Osteoblast (primary cell): ENCODE measurements at regions not wholly inside any gene's neighbourhood (a gene's known extent, or its start where the extent isn't known, plus 50 kb on each side); places are given as distances from the start of the nearest gene placed in this dataset.

Source experiments
- DNase-seq: peaks from one replicate; pipeline ENCODE4 v3.0.0; 2011; ENCODE audit warnings: low spot score, mixed read lengths; ENCODE audit not compliant: insufficient read length; ENCODE audit errors: missing footprints
- H2AFZ ChIP-seq: 2 replicates; pipeline ENCODE4 v1.6.0; 2011; ENCODE audit warnings: mild to moderate bottlenecking, low read length
- H3K27ac ChIP-seq: 2 replicates; pipeline ENCODE4 v1.5.1; 2011; ENCODE audit warnings: mild to moderate bottlenecking, low read depth, low read length, moderate library complexity
- H3K27me3 ChIP-seq: 2 replicates; pipeline ENCODE4 v1.6.0; 2012; ENCODE audit warnings: mild to moderate bottlenecking, control low read depth, inconsistent platforms, low read length, moderate library complexity; ENCODE audit not compliant: insufficient read depth
- H3K36me3 ChIP-seq: 2 replicates; pipeline ENCODE4 v1.5.1; 2011; ENCODE audit warnings: mild to moderate bottlenecking, low read length, control low read depth, moderate library complexity; ENCODE audit not compliant: insufficient read depth
- H3K4me1 ChIP-seq: 2 replicates; pipeline ENCODE4 v1.5.1; 2011; ENCODE audit warnings: mild to moderate bottlenecking, low read length, control low read depth, moderate library complexity; ENCODE audit not compliant: insufficient read depth
- H3K4me2 ChIP-seq: 2 replicates; pipeline ENCODE4 v1.6.0; 2011; ENCODE audit warnings: mild to moderate bottlenecking, low read length; ENCODE audit not compliant: insufficient read depth
- H3K4me3 ChIP-seq: fragments of 200-600 bp; sonication (generic); 3 replicates; pipeline ENCODE4 v1.5.1; 2012; ENCODE audit warnings: mild to moderate bottlenecking, low read length, inconsistent platforms; ENCODE audit not compliant: insufficient read depth
- H3K79me2 ChIP-seq: 2 replicates; pipeline ENCODE4 v1.6.0; 2012; ENCODE audit warnings: mild to moderate bottlenecking, low read length, control low read depth, inconsistent platforms; ENCODE audit not compliant: insufficient read depth
- H3K9me3 ChIP-seq: 2 replicates; pipeline ENCODE4 v1.5.1; 2011; ENCODE audit warnings: low read depth, low read length, control low read depth
- H4K20me1 ChIP-seq: 2 replicates; pipeline ENCODE4 v1.6.0; 2012; ENCODE audit warnings: mild to moderate bottlenecking, low read length, control low read depth; ENCODE audit not compliant: insufficient read depth
- CTCF ChIP-seq: IDR thresholded peaks from 2 replicates; pipeline ENCODE4 v1.5.1; 2011; ENCODE audit warnings: mild to moderate bottlenecking, low read depth, low read length, moderate library complexity; ENCODE audit errors: extremely low read depth

GRCh38 chrX:139206914-139207313 is 323.6 kb upstream of the F9 start:
- Histone ChIP-seq H3K79me2 (no peaks in the 10 kb centered on the region), H3K9me3 (no peaks in the 10 kb centered on the region), H3K27me3 (no peaks in the 10 kb centered on the region), H3K27ac (no peak overlapping the region), H4K20me1 (no peaks in the 10 kb centered on the region), H3K4me2 (no peak overlapping the region), H3K36me3 (no peaks in the 10 kb centered on the region), H3K4me3 (no peak overlapping the region), H3K4me1 (no peaks in the 10 kb centered on the region), H2AFZ (no peak overlapping the region)
- no peak for TF ChIP-seq CTCF
- no peak for DNase-seq

GRCh38 chrX:139204898-139205667 is 325.5 kb upstream of the F9 start:
- H3K79me2 ChIP-seq = no peaks in the 10 kb centered on the region
- H3K27me3 ChIP-seq = no peaks in the 10 kb centered on the region
- TF ChIP-seq CTCF = no peak
- no peaks in the 10 kb centered on the region for H3K36me3 ChIP-seq
- H4K20me1 ChIP-seq = no peaks in the 10 kb centered on the region
- no peaks in the 10 kb centered on the region for H3K4me1 ChIP-seq
- no peak for DNase-seq
- H3K4me3 ChIP-seq = no peak overlapping the region
- no peak overlapping the region for H3K27ac ChIP-seq
- H3K4me2 ChIP-seq = peak overlapping the region; percentile 39
- H2AFZ ChIP-seq = no peak overlapping the region
- no peaks in the 10 kb centered on the region for H3K9me3 ChIP-seq

DNA sequence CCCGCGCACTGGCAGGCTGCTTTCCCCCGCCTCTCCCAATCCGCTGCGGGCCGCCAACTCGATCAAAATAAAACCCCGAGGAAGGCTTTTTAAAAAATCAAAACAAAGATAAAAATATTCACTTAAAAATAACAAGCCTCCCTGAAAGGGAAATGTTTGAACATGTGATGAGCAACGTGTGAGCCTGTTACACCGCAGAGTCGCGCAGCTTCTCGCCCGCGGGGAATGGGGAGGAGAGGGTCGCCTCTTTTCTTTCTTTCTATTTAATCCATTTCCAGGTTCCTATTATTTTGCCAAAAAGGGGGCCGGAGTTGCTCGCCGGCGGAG is 326.0 kb upstream of the F9 start:
- no peak overlapping the region for H2AFZ ChIP-seq

More for the DNA sequence above, 326.0 kb upstream of the F9 start:
- Histone ChIP-seq H3K4me1 (no peaks in the 10 kb centered on the region), H3K36me3 (no peaks in the 10 kb centered on the region), H3K4me3 (no peak overlapping the region), H3K27ac (no peak overlapping the region), H3K27me3 (no peaks in the 10 kb centered on the region), H3K79me2 (no peaks in the 10 kb centered on the region), H4K20me1 (no peaks in the 10 kb centered on the region), H3K4me2 (peak overlapping the region; percentile 39), H3K9me3 (no peaks in the 10 kb centered on the region)
- DNase-seq = no peak
- no peak for TF ChIP-seq CTCF
